Activated CD8-positive, alpha-beta T cell treated with anti-CD3 and anti-CD28 coated beads for 36 hours (primary cell): ENCODE measurements at regions not wholly inside any gene's neighbourhood (a gene's known extent, or its start where the extent isn't known, plus 50 kb on each side); places are given as distances from the start of the nearest gene placed in this dataset.

Experiments
- ATAC-seq: fragments of 200-7000 bp; cut with Tn5 transposase; one replicate; pipeline ENCODE4 v1.10.0; 2021; ENCODE audit warnings: mild to moderate bottlenecking, moderate library complexity
- CTCF ChIA-PET: fragments of 350-600 bp; sonication (Branson Sonifier 250); formaldehyde crosslinking; loops from one replicate; lab custom pipeline; 2021; ENCODE audit warnings: antibody characterized with exemption; lab: Charles Lee
- POLR2A ChIA-PET: fragments of 350-600 bp; sonication (Branson Sonifier 250); formaldehyde crosslinking; loops from one replicate; lab custom pipeline; 2021; ENCODE audit warnings: antibody characterized with exemption; lab: Charles Lee
- DNase-seq: peaks from one replicate; pipeline ENCODE4 v3.0.0-alpha.2; 2020
- H3K27ac Mint-ChIP-seq: one replicate; pipeline ENCODE4 v1.8.0; 2021; ENCODE audit warnings: mild to moderate bottlenecking, mixed read lengths
- H3K27me3 Mint-ChIP-seq: one replicate; pipeline ENCODE4 v1.8.0; 2021; ENCODE audit warnings: mixed read lengths
- H3K36me3 Mint-ChIP-seq: one replicate; pipeline ENCODE4 v1.8.0; 2021; ENCODE audit warnings: low read depth, mixed read lengths
- H3K4me1 Mint-ChIP-seq: one replicate; pipeline ENCODE4 v1.8.0; 2021; ENCODE audit warnings: low read depth, mixed read lengths
- H3K4me3 Mint-ChIP-seq: one replicate; pipeline ENCODE4 v1.8.0; 2021; ENCODE audit warnings: mild to moderate bottlenecking, moderate library complexity, mixed read lengths
- H3K9me3 Mint-ChIP-seq: one replicate; pipeline ENCODE4 v1.8.0; 2021; ENCODE audit warnings: mixed read lengths
- CTCF ChIP-seq: fragments of 200-600 bp; IDR thresholded peaks from one replicate; pipeline ENCODE4 v1.8.0; 2022; ENCODE audit warnings: antibody characterized with exemption, mild to moderate bottlenecking
- intact Hi-C: fragments of 100-400 bp; cut with micrococcal nuclease; formaldehyde crosslinking; loops from one replicate; pipeline ENCODE4 v1.10.0; 2022

- H3K36me3 Mint-ChIP-seq, result no peaks in the 10 kb centered on the region
- POLR2A ChIA-PET, result no interaction called here
- no peaks in the 10 kb centered on the region for H3K9me3 Mint-ChIP-seq
- no peak for ATAC-seq
- no peaks in the 10 kb centered on the region for H3K27me3 Mint-ChIP-seq
- no peak overlapping the region for H3K4me3 Mint-ChIP-seq
- DNase-seq, result no peak
- no peak for TF ChIP-seq CTCF
- intact Hi-C loops, result no loop called here
- no peaks in the 10 kb centered on the region for H3K4me1 Mint-ChIP-seq
- CTCF ChIA-PET, result interaction anchor here (1.0 kb wide), 1 partner anchor 338 kb away, joined by 3 read pairs; no protein-coding TSS in a partner anchor
- H3K27ac Mint-ChIP-seq, result no peak overlapping the region
Observed at GRCh38 chr13:61954092-61954491, 538.4 kb upstream of the PCDH20 start.

- H3K4me1 Mint-ChIP-seq, result no peaks in the 10 kb centered on the region
- TF ChIP-seq CTCF, result no peak
- ChIA-PET POLR2A (no interaction called here), CTCF (no interaction called here)
- H3K27ac Mint-ChIP-seq, result no peak overlapping the region
- intact Hi-C loops, result no loop called here
- H3K27me3 Mint-ChIP-seq, result no peaks in the 10 kb centered on the region
- ATAC-seq, result no peak
- DNase-seq, result no peak
- no peak overlapping the region for H3K4me3 Mint-ChIP-seq
- H3K36me3 Mint-ChIP-seq, result no peaks in the 10 kb centered on the region
- H3K9me3 Mint-ChIP-seq, result peaks cover 9% of the 10 kb centered on the region
Observed at GRCh38 chr13:61950828-61951227, 535.2 kb upstream of the PCDH20 start.

GRCh38 chr13:61944329-61944929, 528.8 kb upstream of the PCDH20 start:
- no peaks in the 10 kb centered on the region for H3K4me1 Mint-ChIP-seq
- no peaks in the 10 kb centered on the region for H3K36me3 Mint-ChIP-seq
- peaks cover 18% of the 10 kb centered on the region for H3K9me3 Mint-ChIP-seq
- ATAC-seq (no peak), DNase-seq (no peak)
- CTCF ChIA-PET, result no interaction called here
- no peak overlapping the region for H3K4me3 Mint-ChIP-seq
- no peak for TF ChIP-seq CTCF
- no peaks in the 10 kb centered on the region for H3K27me3 Mint-ChIP-seq
- POLR2A ChIA-PET, result no interaction called here
- H3K27ac Mint-ChIP-seq, result no peak overlapping the region
- intact Hi-C loops, result no loop called here

- Mint-ChIP-seq H3K27ac (no peak overlapping the region), H3K27me3 (no peaks in the 10 kb centered on the region), H3K4me1 (no peaks in the 10 kb centered on the region), H3K4me3 (no peak overlapping the region), H3K9me3 (peaks cover 2% of the 10 kb centered on the region), H3K36me3 (no peaks in the 10 kb centered on the region)
- ATAC-seq (no peak), DNase-seq (no peak)
- ChIA-PET CTCF (no interaction called here), POLR2A (no interaction called here)
- no peak for TF ChIP-seq CTCF
- intact Hi-C loops, result no loop called here
Observed at GRCh38 chr13:61935710-61936109, 520.1 kb upstream of the PCDH20 start.

- ChIA-PET CTCF (no interaction called here), POLR2A (no interaction called here)
Observed at GRCh38 chr13:61927648-61928047, 512.0 kb upstream of the PCDH20 start.

More at GRCh38 chr13:61927648-61928047, 512.0 kb upstream of the PCDH20 start:
- DNase-seq, result no peak
- no peak for ATAC-seq
- Mint-ChIP-seq H3K36me3 (no peaks in the 10 kb centered on the region), H3K9me3 (peaks cover 11% of the 10 kb centered on the region), H3K27me3 (no peaks in the 10 kb centered on the region), H3K4me3 (no peak overlapping the region), H3K4me1 (no peaks in the 10 kb centered on the region), H3K27ac (no peak overlapping the region)
- TF ChIP-seq CTCF, result no peak
- intact Hi-C loops, result no loop called here
